PC-9 (cell line): ENCODE measurements at regions not wholly inside any gene's neighbourhood (a gene's known extent, or its start where the extent isn't known, plus 50 kb on each side); places are given as distances from the start of the nearest gene placed in this dataset.
A peak's percentile ranks its signal among the peaks of the same experiment; 100 is the strongest.

Experiments used
- BruUV-seq: library from RNA; stranded (reverse); fragments of 400-500 nt; replicated peaks from 2 replicates; lab custom pipeline; 2021; lab: Mats Ljungman, UMichigan
- CTCF ChIA-PET: fragments of 300-600 bp; sonication (Branson Sonifier 250); formaldehyde crosslinking; loops from one replicate; lab custom pipeline; 2022; ENCODE audit warnings: antibody characterized with exemption; lab: Charles Lee
- POLR2A ChIA-PET: fragments of 300-600 bp; sonication (Branson Sonifier 250); formaldehyde crosslinking; loops from one replicate; lab custom pipeline; 2022; ENCODE audit warnings: antibody characterized with exemption; ENCODE audit not compliant: unreplicated experiment; lab: Charles Lee
- DNase-seq, 2 experiments: peaks; one replicate each; pipeline versions ENCODE4 v3.0.0 to v3.0.0-alpha.2; 2015 to 2022; ENCODE audit warnings: mixed read lengths in 1 of 2
- H2AFZ ChIP-seq: fragments of 200-600 bp; sonication (generic); 2 replicates; pipeline ENCODE4 v1.8.1; 2017; ENCODE audit warnings: antibody characterized with exemption
- H3F3A ChIP-seq: fragments of 200-600 bp; sonication (generic); 2 replicates; pipeline ENCODE4 v1.8.1; 2017; ENCODE audit warnings: antibody characterized with exemption, mild to moderate bottlenecking, low read depth; ENCODE audit not compliant: insufficient read depth
- H3K27ac ChIP-seq: fragments of 200-600 bp; sonication (generic); 2 replicates; pipeline ENCODE4 v1.6.1; 2016; ENCODE audit warnings: mixed run types
- H3K27me3 ChIP-seq: fragments of 200-600 bp; sonication (generic); 2 replicates; pipeline ENCODE4 v1.6.1; 2016; ENCODE audit warnings: low read depth, mixed run types; ENCODE audit not compliant: insufficient read depth
- H3K36me3 ChIP-seq: fragments of 200-600 bp; sonication (generic); 2 replicates; pipeline ENCODE4 v1.6.1; 2016; ENCODE audit warnings: low read depth, mixed run types
- H3K4me1 ChIP-seq: fragments of 200-600 bp; sonication (generic); replicated peaks from 2 replicates; pipeline ENCODE4 v1.6.1; 2016; ENCODE audit warnings: mixed run types; ENCODE audit not compliant: insufficient read depth
- H3K4me2 ChIP-seq: fragments of 200-600 bp; sonication (generic); 2 replicates; pipeline ENCODE4 v1.6.1; 2017; ENCODE audit warnings: mixed run types
- H3K4me3 ChIP-seq: fragments of 200-600 bp; sonication (generic); 2 replicates; pipeline ENCODE4 v1.6.1; 2016; ENCODE audit warnings: mixed run types
- H3K79me2 ChIP-seq: fragments of 200-600 bp; sonication (generic); 2 replicates; pipeline ENCODE4 v1.6.1; 2017; ENCODE audit warnings: low read depth, mixed run types
- H3K9me2 ChIP-seq: fragments of 200-600 bp; sonication (generic); 2 replicates; pipeline ENCODE4 v1.8.1; 2017; ENCODE audit warnings: mild to moderate bottlenecking; ENCODE audit not compliant: insufficient read depth
- H3K9me3 ChIP-seq: fragments of 200-600 bp; sonication (generic); 2 replicates; pipeline ENCODE4 v1.8.1; 2016; ENCODE audit warnings: low read depth; ENCODE audit not compliant: insufficient read depth
- H4K20me1 ChIP-seq: fragments of 200-600 bp; sonication (generic); 2 replicates; pipeline ENCODE4 v1.8.1; 2017; ENCODE audit not compliant: insufficient read depth
- EZH2 ChIP-seq: fragments of 200-600 bp; sonication (generic); IDR thresholded peaks from 2 replicates; pipeline ENCODE4 v1.8.0; 2017; ENCODE audit warnings: antibody characterized with exemption, low read depth
- intact Hi-C: fragments of 100-400 bp; cut with micrococcal nuclease; formaldehyde crosslinking; loops from one replicate; pipeline ENCODE4 v1.10.0; 2022; ENCODE audit not compliant: unreplicated experiment
- TF ChIP-seq, protein P1 (sequence below): fragments of 200-600 bp; sonication (generic); conservative IDR thresholded peaks from 2 replicates; pipeline ENCODE4 v1.6.1; 2017; ENCODE audit warnings: mixed run types, antibody characterized with exemption, mild to moderate bottlenecking, moderate library complexity

DNA sequence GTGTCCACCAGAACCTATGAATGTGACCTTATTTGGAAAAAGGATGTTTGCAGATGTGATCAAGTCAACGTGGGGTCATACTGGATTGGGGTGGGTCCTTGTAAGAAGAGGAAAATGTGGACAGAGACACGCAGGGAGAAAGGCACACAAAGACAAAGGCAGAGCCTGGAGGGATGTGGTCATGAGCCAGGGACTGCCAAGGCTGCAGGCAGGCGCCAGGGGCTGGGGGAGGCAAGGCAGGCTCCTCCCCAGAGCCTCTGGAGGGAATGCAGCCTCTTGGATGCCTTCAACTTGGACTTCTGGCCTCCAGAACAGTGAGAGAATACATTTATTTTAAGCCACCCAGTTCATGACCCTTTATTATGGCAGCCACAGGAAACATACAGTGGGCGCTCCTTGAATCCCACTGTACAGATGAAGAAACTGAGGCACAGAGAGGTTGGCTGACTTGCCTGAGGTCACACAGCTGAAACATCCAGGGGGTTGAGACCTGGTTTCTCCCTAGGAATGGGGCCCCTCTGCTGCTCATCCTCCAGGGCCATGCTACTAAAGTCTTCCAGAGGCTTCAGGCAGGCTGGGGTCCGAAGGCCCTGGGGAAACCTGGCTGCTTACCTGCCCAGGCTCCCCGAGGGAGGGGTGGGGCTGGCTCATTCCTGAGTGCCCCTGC lies 99.7 kb downstream of the RFLNA start:
- Histone ChIP-seq H3K79me2 (peaks cover 22% of the 10 kb centered on the region; the same call in 1 of the 2 replicates), H3F3A (peaks cover 64% of the 10 kb centered on the region), H3K27me3 (no peaks in the 10 kb centered on the region), H3K4me2 (no peak overlapping the region), H3K4me1 (peaks cover 60% of the 10 kb centered on the region), H4K20me1 (0 out of 2 replicates have a peak, but pooled peaks cover 11% of the 10 kb centered on the region), H2AFZ (no peak overlapping the region), H3K9me3 (no peaks in the 10 kb centered on the region), H3K36me3 (peaks cover 10% of the 10 kb centered on the region; the same call in 1 of the 2 replicates), H3K9me2 (no peaks in the 10 kb centered on the region), H3K27ac (peak overlapping the region; percentile 96), H3K4me3 (no peak overlapping the region)
- intact Hi-C loops: loop anchor here (5.0 kb wide), 1 partner anchor 37 kb away; no protein-coding TSS in a partner anchor
- TF ChIP-seq, protein P1, sequence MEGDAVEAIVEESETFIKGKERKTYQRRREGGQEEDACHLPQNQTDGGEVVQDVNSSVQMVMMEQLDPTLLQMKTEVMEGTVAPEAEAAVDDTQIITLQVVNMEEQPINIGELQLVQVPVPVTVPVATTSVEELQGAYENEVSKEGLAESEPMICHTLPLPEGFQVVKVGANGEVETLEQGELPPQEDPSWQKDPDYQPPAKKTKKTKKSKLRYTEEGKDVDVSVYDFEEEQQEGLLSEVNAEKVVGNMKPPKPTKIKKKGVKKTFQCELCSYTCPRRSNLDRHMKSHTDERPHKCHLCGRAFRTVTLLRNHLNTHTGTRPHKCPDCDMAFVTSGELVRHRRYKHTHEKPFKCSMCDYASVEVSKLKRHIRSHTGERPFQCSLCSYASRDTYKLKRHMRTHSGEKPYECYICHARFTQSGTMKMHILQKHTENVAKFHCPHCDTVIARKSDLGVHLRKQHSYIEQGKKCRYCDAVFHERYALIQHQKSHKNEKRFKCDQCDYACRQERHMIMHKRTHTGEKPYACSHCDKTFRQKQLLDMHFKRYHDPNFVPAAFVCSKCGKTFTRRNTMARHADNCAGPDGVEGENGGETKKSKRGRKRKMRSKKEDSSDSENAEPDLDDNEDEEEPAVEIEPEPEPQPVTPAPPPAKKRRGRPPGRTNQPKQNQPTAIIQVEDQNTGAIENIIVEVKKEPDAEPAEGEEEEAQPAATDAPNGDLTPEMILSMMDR: no peak
- no peak for TF ChIP-seq EZH2
- CTCF ChIA-PET: no interaction called here
- no TSS peak for BruUV-seq
- POLR2A ChIA-PET: no interaction called here
- DNase-seq: no peak

DNA sequence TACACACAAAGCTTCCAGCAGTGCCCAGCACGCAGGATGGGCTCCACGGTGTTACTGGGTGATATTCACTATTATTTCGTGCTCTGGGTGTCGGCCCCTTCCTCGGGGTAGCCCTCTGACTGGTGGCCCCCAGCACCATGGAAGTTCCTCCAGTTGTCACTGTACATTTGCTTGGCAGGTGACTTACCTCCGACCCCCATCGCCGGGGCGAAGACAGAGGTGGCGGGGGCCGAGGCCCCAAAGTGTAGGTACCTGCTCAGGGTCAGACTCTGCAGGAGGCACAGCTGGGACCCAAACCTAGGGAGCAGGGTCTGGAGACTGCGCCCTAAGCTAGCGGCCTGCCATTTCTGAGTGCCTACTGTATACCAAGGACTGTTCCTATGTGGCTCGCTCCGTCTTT lies 98.9 kb downstream of the RFLNA start:
- Histone ChIP-seq H3K4me3 (no peak overlapping the region), H3K9me2 (no peaks in the 10 kb centered on the region), H3K79me2 (peaks cover 27% of the 10 kb centered on the region), H3K4me2 (peak overlapping the region; percentile 100), H3K27me3 (no peaks in the 10 kb centered on the region), H3K36me3 (peaks cover 10% of the 10 kb centered on the region; the same call in 1 of the 2 replicates), H3K4me1 (peaks cover 64% of the 10 kb centered on the region), H3K27ac (peak overlapping the region; percentile 96), H3K9me3 (no peaks in the 10 kb centered on the region), H3F3A (peaks cover 64% of the 10 kb centered on the region), H4K20me1 (0 out of 2 replicates have a peak, but pooled peaks cover 11% of the 10 kb centered on the region), H2AFZ (no peak overlapping the region)
- intact Hi-C loops: loop anchor here (1.0 to 5.0 kb wide), 6 partner anchors 25 to 357 kb away; no protein-coding TSS in a partner anchor
- DNase-seq: no peak
- TF ChIP-seq, protein P1: no peak
- no peak for TF ChIP-seq EZH2
- CTCF ChIA-PET: interaction anchor here (1.5 kb wide), 1 partner anchor 60 kb away, joined by 5 read pairs; no protein-coding TSS in a partner anchor
- POLR2A ChIA-PET: interaction anchor here (0.7 kb wide), 1 partner anchor 347 kb away, joined by 4 read pairs; no protein-coding TSS in a partner anchor
- BruUV-seq: no TSS peak

DNA sequence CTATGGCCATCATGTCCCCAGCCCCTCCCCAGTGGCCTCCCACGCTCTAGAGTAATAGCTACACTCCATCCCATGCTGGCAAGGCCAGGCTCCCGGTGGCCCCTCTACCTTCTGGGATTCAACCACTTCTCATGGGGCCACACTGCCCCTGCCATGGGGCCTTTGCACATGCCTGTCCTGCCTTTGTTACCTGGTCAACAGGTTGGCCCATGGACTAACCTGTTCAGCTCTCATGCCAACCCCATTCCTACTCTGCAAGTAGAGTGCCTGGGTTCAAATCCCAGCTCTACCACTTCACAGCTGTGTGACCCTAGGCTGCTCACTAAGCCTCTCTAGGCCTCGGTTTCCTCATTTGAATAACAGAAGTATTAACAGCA lies 98.5 kb downstream of the RFLNA start:
- H3K27me3 ChIP-seq: no peaks in the 10 kb centered on the region
- H4K20me1 ChIP-seq: 0 out of 2 replicates have a peak, but pooled peaks cover 10% of the 10 kb centered on the region
- H3K4me3 ChIP-seq: no peak overlapping the region
- no TSS peak for BruUV-seq
- ChIA-PET POLR2A (interaction anchor here (0.6 to 0.7 kb wide), 2 partner anchors 9 to 348 kb away, joined by 4 to 5 read pairs; no protein-coding TSS in a partner anchor), CTCF (interaction anchor here (0.6 to 1.5 kb wide), 2 partner anchors 54 to 60 kb away, joined by 4 to 5 read pairs; no protein-coding TSS in a partner anchor)
- H3F3A ChIP-seq: peaks cover 61% of the 10 kb centered on the region
- H3K79me2 ChIP-seq: peaks cover 30% of the 10 kb centered on the region
- TF ChIP-seq, protein P1: no peak
- TF ChIP-seq EZH2: no peak
- no peaks in the 10 kb centered on the region for H3K9me2 ChIP-seq
- peaks cover 64% of the 10 kb centered on the region for H3K4me1 ChIP-seq
- H3K9me3 ChIP-seq: no peaks in the 10 kb centered on the region
- peaks cover 10% of the 10 kb centered on the region; the same call in 1 of the 2 replicates for H3K36me3 ChIP-seq
- no peak for DNase-seq
- no peak overlapping the region for H2AFZ ChIP-seq
- peak overlapping the region; percentile 96 for H3K27ac ChIP-seq
- intact Hi-C loops: loop anchor here (1.0 to 5.0 kb wide), 6 partner anchors 24 to 357 kb away; no protein-coding TSS in a partner anchor
- H3K4me2 ChIP-seq: peak overlapping the region; percentile 100
